H1 (cell line): ENCODE measurements at regions not wholly inside any gene's neighbourhood (a gene's known extent, or its start where the extent isn't known, plus 50 kb on each side); places are given as distances from the start of the nearest gene placed in this dataset.

Source experiments
- CTCF ChIA-PET: fragments of 300-600 bp; sonication (Branson Sonifier 250); formaldehyde crosslinking; loops from one replicate; lab custom pipeline; 2021; ENCODE audit not compliant: partially characterized antibody; lab: Charles Lee
- POLR2A ChIA-PET: fragments of 300-600 bp; sonication (Branson Sonifier 250); formaldehyde crosslinking; loops from one replicate; lab custom pipeline; 2021; ENCODE audit warnings: inconsistent platforms; ENCODE audit not compliant: partially characterized antibody; lab: Charles Lee
- DNase-seq, 2 experiments: peaks; one replicate each; pipeline versions ENCODE4 v3.0.0 to v3.0.0-alpha.2; 2010 to 2022; ENCODE audit warnings: low spot score in 2 of 2, low read depth in 1 of 2, mixed read lengths in 1 of 2
- FAIRE-seq: peaks from 2 replicates; lab custom pipeline; 2011; peaks lifted over from hg19 to GRCh38; lab: Jason Lieb, UNC
- H2AFZ ChIP-seq: 2 replicates; pipeline ENCODE4 v1.8.1; 2012; ENCODE audit warnings: low read length, inconsistent platforms
- H2AK5ac ChIP-seq: 2 replicates; pipeline ENCODE4 v1.6.1; 2013; ENCODE audit warnings: low read depth, low read length
- H2BK120ac ChIP-seq: replicated peaks from 2 replicates; pipeline ENCODE3; 2013; ENCODE audit warnings: low read depth, low read length, inconsistent platforms
- H2BK12ac ChIP-seq: 2 replicates; pipeline ENCODE4 v1.6.1; 2013; ENCODE audit warnings: low read depth, low read length
- H2BK15ac ChIP-seq: 2 replicates; pipeline ENCODE4 v1.6.1; 2013; ENCODE audit warnings: low read length
- H2BK20ac ChIP-seq: 2 replicates; pipeline ENCODE4 v1.6.1; 2013; ENCODE audit warnings: low read length
- H2BK5ac ChIP-seq: 2 replicates; pipeline ENCODE4 v1.6.1; 2013; ENCODE audit warnings: low read depth, low read length
- H3K14ac ChIP-seq: 2 replicates; pipeline ENCODE4 v1.6.1; 2013; ENCODE audit warnings: inconsistent platforms; ENCODE audit not compliant: insufficient read length
- H3K18ac ChIP-seq: 2 replicates; pipeline ENCODE4 v1.6.1; 2013; ENCODE audit warnings: low read length; ENCODE audit errors: extremely low read depth
- H3K23ac ChIP-seq: 2 replicates; pipeline ENCODE4 v1.6.1; 2013; ENCODE audit warnings: inconsistent platforms; ENCODE audit not compliant: insufficient read length
- H3K23me2 ChIP-seq: 2 replicates; pipeline ENCODE4 v1.6.1; 2013; ENCODE audit warnings: low read depth, low read length
- H3K27ac ChIP-seq: 2 replicates; pipeline ENCODE4 v1.6.1; 2011; ENCODE audit warnings: low read depth, low read length, inconsistent platforms
- H3K27me3 ChIP-seq, 4 experiments: replicated peaks in 1 of 4; 1 replicate in 1 of 4; 2 replicates in 3 of 4; pipeline versions ENCODE4 v1.6.1 to v1.8.1; 2011 to 2013; ENCODE audit warnings: low read length in 3 of 4, mild to moderate bottlenecking in 3 of 4, inconsistent platforms in 2 of 4, mixed read lengths in 2 of 4, moderate library complexity in 1 of 4; ENCODE audit not compliant: control insufficient read depth in 3 of 4, insufficient read depth in 3 of 4; ENCODE audit errors: extremely low read depth in 1 of 4
- H3K36me3 ChIP-seq, 4 experiments: 2 replicates each; pipeline versions ENCODE4 v1.6.1 to v1.8.1; 2011 to 2013; ENCODE audit warnings: mild to moderate bottlenecking in 4 of 4, low read length in 3 of 4, moderate library complexity in 2 of 4, control low read depth in 1 of 4, inconsistent platforms in 1 of 4; ENCODE audit not compliant: insufficient read depth in 4 of 4, control insufficient read depth in 2 of 4
- H3K4ac ChIP-seq: replicated peaks from 2 replicates; pipeline ENCODE3; 2013; ENCODE audit warnings: low read length, low read depth, mixed read lengths, inconsistent platforms; ENCODE audit not compliant: insufficient read length
- H3K4me1 ChIP-seq, 4 experiments: replicated peaks in 1 of 4; 1 replicate in 1 of 4; 2 replicates in 3 of 4; pipeline versions ENCODE4 v1.6.1 to v1.8.1; 2011 to 2013; ENCODE audit warnings: low read length in 3 of 4, inconsistent platforms in 2 of 4, mixed read lengths in 1 of 4; ENCODE audit not compliant: insufficient read depth in 4 of 4, control insufficient read depth in 3 of 4
- H3K4me2 ChIP-seq, 2 experiments: 2 replicates each; pipeline versions ENCODE4 v1.6.1 to v1.8.1; 2011 to 2013; ENCODE audit warnings: low read depth in 2 of 2, low read length in 2 of 2, control low read depth in 1 of 2, inconsistent platforms in 1 of 2, mild to moderate bottlenecking in 1 of 2; ENCODE audit not compliant: insufficient read depth in 1 of 2
- H3K4me3 ChIP-seq, 4 experiments: fragments of 200-600, 300-600 bp in 1 of 4; sonication (generic), shearing (Covaris generic), sonication (Bioruptor Twin) in 1 of 4; 2 replicates each; pipeline versions ENCODE4 v1.5.1 to v1.8.1; 2011 to 2016; ENCODE audit warnings: low read length in 4 of 4, low read depth in 3 of 4, control low read depth in 2 of 4, inconsistent platforms in 2 of 4, mild to moderate bottlenecking in 2 of 4, mixed read lengths in 1 of 4, moderate library complexity in 1 of 4; ENCODE audit not compliant: insufficient read depth in 2 of 4; ENCODE audit errors: extremely low read depth in 1 of 4
- H3K56ac ChIP-seq: replicated peaks from 2 replicates; pipeline ENCODE3; 2013; ENCODE audit warnings: low read depth, mild to moderate bottlenecking, mixed read lengths, low read length, inconsistent platforms; ENCODE audit not compliant: insufficient read length
- H3K79me1 ChIP-seq: 2 replicates; pipeline ENCODE4 v1.6.1; 2013; ENCODE audit warnings: low read depth, low read length, control low read depth
- H3K79me2 ChIP-seq, 2 experiments: 2 replicates each; pipeline versions ENCODE4 v1.6.1 to v1.8.1; 2012 to 2013; ENCODE audit warnings: low read length in 2 of 2, mild to moderate bottlenecking in 2 of 2, inconsistent platforms in 1 of 2; ENCODE audit not compliant: insufficient read depth in 2 of 2, control insufficient read depth in 1 of 2
- H3K9ac ChIP-seq, 4 experiments: replicated peaks in 1 of 4; 1 replicate in 1 of 4; 2 replicates in 3 of 4; pipeline versions ENCODE4 v1.6.1 to v1.8.1; 2011 to 2013; ENCODE audit warnings: low read depth in 3 of 4, low read length in 3 of 4, control low read depth in 2 of 4, mild to moderate bottlenecking in 2 of 4, moderate library complexity in 2 of 4, inconsistent platforms in 1 of 4; ENCODE audit errors: extremely low read depth in 1 of 4
- H3K9me3 ChIP-seq, 2 experiments: 2 replicates each; pipeline versions ENCODE4 v1.6.1 to v1.8.1; 2012 to 2013; ENCODE audit warnings: mild to moderate bottlenecking in 2 of 2, moderate library complexity in 2 of 2, control low read depth in 1 of 2, inconsistent platforms in 1 of 2, low read depth in 1 of 2, low read length in 1 of 2, mixed read lengths in 1 of 2; ENCODE audit not compliant: insufficient read depth in 2 of 2
- H4K20me1 ChIP-seq, 2 experiments: replicated peaks in 1 of 2; 2 replicates each; pipeline versions ENCODE3 to v1.8.1; 2011 to 2013; ENCODE audit warnings: inconsistent platforms in 2 of 2, low read length in 2 of 2, mild to moderate bottlenecking in 1 of 2; ENCODE audit not compliant: insufficient read depth in 2 of 2, control insufficient read depth in 1 of 2
- H4K5ac ChIP-seq: 2 replicates; pipeline ENCODE4 v1.6.1; 2013; ENCODE audit warnings: low read length, low read depth, mixed read lengths, inconsistent platforms; ENCODE audit not compliant: insufficient read length
- H4K8ac ChIP-seq: 2 replicates; pipeline ENCODE4 v1.8.0; 2013; ENCODE audit warnings: mild to moderate bottlenecking, moderate library complexity, low read length, inconsistent platforms; ENCODE audit not compliant: insufficient read depth; ENCODE audit errors: extremely low read depth
- H4K91ac ChIP-seq: replicated peaks from 2 replicates; pipeline ENCODE3; 2013; ENCODE audit warnings: low read length, mixed read lengths, inconsistent platforms; ENCODE audit not compliant: insufficient read length
- BCL11A ChIP-seq, 2 experiments: IDR thresholded peaks; one replicate each; pipeline ENCODE4 v1.6.1; 2011; ENCODE audit warnings: low read depth in 2 of 2, low read length in 2 of 2, mild to moderate bottlenecking in 2 of 2
- CBX8 ChIP-seq: fragments of 300-800, 300-1000 bp; sonication (generic); IDR thresholded peaks from 2 replicates; pipeline ENCODE4 v1.7.1; 2016; ENCODE audit warnings: low read depth, low read length, borderline replicate concordance
- CEBPB ChIP-seq: IDR thresholded peaks from 2 replicates; pipeline ENCODE4 v1.6.1; 2012; ENCODE audit warnings: low read depth, low read length
- CHD2 ChIP-seq: IDR thresholded peaks from 2 replicates; pipeline ENCODE4 v1.6.1; 2012; ENCODE audit warnings: low read length, improper control_type of control experiment
- CTCF ChIP-seq, 3 experiments: IDR thresholded peaks; 1 replicate in 2 of 3; 2 replicates in 1 of 3; pipeline versions ENCODE4 v1.5.1 to v1.6.1; 2011; ENCODE audit warnings: low read length in 3 of 3, mild to moderate bottlenecking in 3 of 3, inconsistent platforms in 2 of 3, low read depth in 1 of 3, moderate library complexity in 1 of 3; ENCODE audit not compliant: insufficient read depth in 1 of 3; ENCODE audit errors: control extremely low read depth in 1 of 3
- PHF8 ChIP-seq: fragments of 200-600 bp; sonication (generic); conservative IDR thresholded peaks from 2 replicates; pipeline ENCODE4 v1.7.1; 2012; ENCODE audit warnings: low read depth, mild to moderate bottlenecking, inconsistent platforms, low read length, moderate library complexity
- WGBS, 2 experiments: shearing (Covaris generic) in 1 of 2; methylation state at CpG; one replicate each; pipeline versions ENCODE4 v1.1.6 to v1.1.7; 2013 to 2015; ENCODE audit warnings: low lambda C conversion rate in 2 of 2, mixed read lengths in 2 of 2, inconsistent platforms in 1 of 2, low coverage in 1 of 2, missing lambda C conversion rate in 1 of 2; ENCODE audit not compliant: insufficient replicate concordance in 2 of 2, insufficient coverage in 1 of 2, insufficient read length in 1 of 2; ENCODE audit errors: extremely low coverage in 1 of 2, missing lambda C conversion rate in 1 of 2; 5-methylcytosine and 5-hydroxymethylcytosine counted together

GRCh38 chr18:45509535-45509934 is 105.7 kb upstream of the SLC14A2 start:
- no peak overlapping the region for H3K56ac ChIP-seq
- no peak overlapping the region for H2AFZ ChIP-seq
- ChIA-PET CTCF (no interaction called here), POLR2A (no interaction called here)
- H3K4ac ChIP-seq, result no peak overlapping the region
- no peak overlapping the region for H2AK5ac ChIP-seq
- H2BK12ac ChIP-seq, result no peak overlapping the region
- no peak overlapping the region for H2BK15ac ChIP-seq
- no peaks in the 10 kb centered on the region for H4K20me1 ChIP-seq
- H3K79me1 ChIP-seq, result no peaks in the 10 kb centered on the region
- no peak overlapping the region for H3K4me2 ChIP-seq
- no peak overlapping the region for H3K18ac ChIP-seq
- no peaks in the 10 kb centered on the region for H3K79me2 ChIP-seq
- H3K9ac ChIP-seq, result no peak overlapping the region
- no peak for TF ChIP-seq BCL11A (IDR thresholded peaks at IDR 0.05; ENCODE audit: low read depth in 2 of 2, low read length in 2 of 2)
- no peak for TF ChIP-seq CEBPB
- TF ChIP-seq CHD2, result no peak
- no peak for TF ChIP-seq PHF8
- TF ChIP-seq CTCF (IDR thresholded peaks at IDR 0.05; ENCODE audit: control extremely low read depth in 1 of 3, insufficient read depth in 1 of 3, low read depth in 1 of 3, low read length in 3 of 3), result no peak
- TF ChIP-seq CBX8, result no peak
- no peak overlapping the region for H2BK20ac ChIP-seq
- DNase-seq (no peak), FAIRE-seq (no peak)
- peaks cover 0 to 6% of the 10 kb centered on the region in 2 experiments; a peak in 2 of 4 replicates for H3K9me3 ChIP-seq
- H4K91ac ChIP-seq, result no peak overlapping the region
- H3K27me3 ChIP-seq, result no peaks in the 10 kb centered on the region
- WGBS, 2 experiments, result 74% methylated on average over 4 of the region's 4 CpGs; no CpG with 5 or more reads in 1 of the 2 experiments
- H4K5ac ChIP-seq, result no peak overlapping the region
- H4K8ac ChIP-seq, result no peak overlapping the region
- no peaks in the 10 kb centered on the region for H3K36me3 ChIP-seq
- no peaks in the 10 kb centered on the region for H3K23me2 ChIP-seq
- no peak overlapping the region for H3K14ac ChIP-seq
- H2BK5ac ChIP-seq, result no peak overlapping the region
- no peaks in the 10 kb centered on the region for H3K4me1 ChIP-seq
- H3K23ac ChIP-seq, result no peak overlapping the region
- H3K4me3 ChIP-seq, result no peak overlapping the region
- H2BK120ac ChIP-seq, result no peak overlapping the region
- no peak overlapping the region for H3K27ac ChIP-seq
